OCI-LY7 (cell line): ENCODE measurements at regions not wholly inside any gene's neighbourhood (a gene's known extent, or its start where the extent isn't known, plus 50 kb on each side); places are given as distances from the start of the nearest gene placed in this dataset.

Experiments
- CTCF ChIP-seq: fragments of 200-600 bp; sonication (generic); conservative IDR thresholded peaks from 2 replicates; pipeline ENCODE4 v1.5.1; 2014; ENCODE audit warnings: mild to moderate bottlenecking, antibody characterized with exemption, low read length, moderate library complexity, mixed read lengths
- EZH2phosphoT487 ChIP-seq: fragments of 200-600 bp; sonication (generic); IDR thresholded peaks from 2 replicates; pipeline ENCODE4 v1.6.1; 2018; ENCODE audit warnings: low read depth, borderline replicate concordance, mild to moderate bottlenecking, mixed run types, antibody characterized with exemption, low read length, moderate library complexity, mixed read lengths

GRCh38 chr4:181150191-181150590 is 1093.0 kb upstream of the TENM3 start:
- TF ChIP-seq CTCF = no peak
- TF ChIP-seq EZH2phosphoT487 = no peak
